ENCODE measurements at regions not wholly inside any gene's neighbourhood (a gene's known extent, or its start where the extent isn't known, plus 50 kb on each side); places are given as distances from the start of the nearest gene placed in this dataset.

GRCh38 chr1:157335056-157335455, 196.9 kb upstream of the ETV3 start:
- no peak overlapping the region for H4K5ac ChIP-seq (ENCODE audit: low read depth, low read length)
- H3K4me2 ChIP-seq (ENCODE audit: low read depth, low read length): no peak overlapping the region
- H2BK120ac ChIP-seq (ENCODE audit: low read depth, low read length): no peak overlapping the region
- no peak overlapping the region for H3K56ac ChIP-seq (ENCODE audit: extremely low read depth, insufficient read depth, low read length)
- H3K18ac ChIP-seq (ENCODE audit: low read depth, low read length): no peak overlapping the region
- H3K9me1 ChIP-seq (ENCODE audit: insufficient read depth, low read length): no peaks in the 10 kb centered on the region
- H3K23ac ChIP-seq (ENCODE audit: low read depth, low read length): no peak overlapping the region
- no peak for ATAC-seq (ENCODE audit: low read depth)
- no peak overlapping the region for H2BK5ac ChIP-seq (ENCODE audit: low read depth, low read length, poor library complexity, severe bottlenecking)
- H4K91ac ChIP-seq (ENCODE audit: insufficient read depth, low read depth, low read length): no peak overlapping the region
- CTCF ChIA-PET: no interaction called here
- in situ Hi-C loops (cut with MboI; ENCODE audit: low sequenced_read_pairs) (no loop called here), intact Hi-C loops (cut with micrococcal nuclease) (no loop called here), dilution Hi-C loops (cut with HindIII; ENCODE audit: low sequenced_read_pairs, unreplicated experiment) (no loop called here)
- H4K8ac ChIP-seq (ENCODE audit: low read depth in 2 of 2, low read length in 2 of 2): no peak overlapping the region
- no peaks in the 10 kb centered on the region for H3K9me3 ChIP-seq (ENCODE audit: control insufficient read depth, insufficient read depth, low read length)
- WGBS, 2 experiments (ENCODE audit: extremely low coverage in 2 of 2, insufficient read length in 1 of 2): no CpG with 5 or more reads among the region's 2 CpGs
- no peaks in the 10 kb centered on the region for H3K36me3 ChIP-seq (ENCODE audit: control insufficient read depth, insufficient read depth, low read length)
- no peak overlapping the region for H3K27ac ChIP-seq (ENCODE audit: insufficient read depth, low read length)
- no peak overlapping the region for H2AK9ac ChIP-seq (replicated peaks; ENCODE audit: low read depth, low read length, poor library complexity)
- no peak for TF ChIP-seq SMC3 (IDR thresholded peaks at IDR 0.05; ENCODE audit: low read depth, low read length)
- no peak overlapping the region for H2AK5ac ChIP-seq (ENCODE audit: low read depth, low read length)
- H3K4me1 ChIP-seq (ENCODE audit: control insufficient read depth, insufficient read depth, low read length): no peaks in the 10 kb centered on the region
- no peak for DNase-seq
- H3K27me3 ChIP-seq (ENCODE audit: control insufficient read depth, insufficient read depth, low read length): no peaks in the 10 kb centered on the region
- no peak overlapping the region for H2BK20ac ChIP-seq (ENCODE audit: low read depth, low read length)
- no peak overlapping the region for H3K4me3 ChIP-seq (ENCODE audit: insufficient read depth, low read depth, low read length)
- no TSS peak for BruUV-seq (replicated peaks)
- POLR2A ChIA-PET (ENCODE audit: unreplicated experiment): no interaction called here
- H3K9ac ChIP-seq (ENCODE audit: low read depth, low read length): no peak overlapping the region
- no peak overlapping the region for H3K4ac ChIP-seq (ENCODE audit: low read depth, low read length)
- no peak overlapping the region for H3K14ac ChIP-seq (replicated peaks; ENCODE audit: low read depth, low read length)
- no peak overlapping the region for H2BK15ac ChIP-seq (ENCODE audit: low read depth, low read length)
- H2AFZ ChIP-seq (replicated peaks; ENCODE audit: low read length, poor library complexity): no peak overlapping the region
- no peaks in the 10 kb centered on the region for H3K79me1 ChIP-seq (ENCODE audit: low read depth in 1 of 2, low read length in 2 of 2)
- no peaks in the 10 kb centered on the region for H4K20me1 ChIP-seq (ENCODE audit: insufficient read depth, low read length)
